PC-9 (cell line): ENCODE measurements at regions not wholly inside any gene's neighbourhood (a gene's known extent, or its start where the extent isn't known, plus 50 kb on each side); places are given as distances from the start of the nearest gene placed in this dataset.

Experiments
- EZH2 ChIP-seq: fragments of 200-600 bp; sonication (generic); IDR thresholded peaks from 2 replicates; pipeline ENCODE4 v1.8.0; 2017; ENCODE audit warnings: antibody characterized with exemption, low read depth
- TF ChIP-seq, protein P1 (sequence below): fragments of 200-600 bp; sonication (generic); conservative IDR thresholded peaks from 2 replicates; pipeline ENCODE4 v1.6.1; 2017; ENCODE audit warnings: mixed run types, antibody characterized with exemption, mild to moderate bottlenecking, moderate library complexity

DNA sequence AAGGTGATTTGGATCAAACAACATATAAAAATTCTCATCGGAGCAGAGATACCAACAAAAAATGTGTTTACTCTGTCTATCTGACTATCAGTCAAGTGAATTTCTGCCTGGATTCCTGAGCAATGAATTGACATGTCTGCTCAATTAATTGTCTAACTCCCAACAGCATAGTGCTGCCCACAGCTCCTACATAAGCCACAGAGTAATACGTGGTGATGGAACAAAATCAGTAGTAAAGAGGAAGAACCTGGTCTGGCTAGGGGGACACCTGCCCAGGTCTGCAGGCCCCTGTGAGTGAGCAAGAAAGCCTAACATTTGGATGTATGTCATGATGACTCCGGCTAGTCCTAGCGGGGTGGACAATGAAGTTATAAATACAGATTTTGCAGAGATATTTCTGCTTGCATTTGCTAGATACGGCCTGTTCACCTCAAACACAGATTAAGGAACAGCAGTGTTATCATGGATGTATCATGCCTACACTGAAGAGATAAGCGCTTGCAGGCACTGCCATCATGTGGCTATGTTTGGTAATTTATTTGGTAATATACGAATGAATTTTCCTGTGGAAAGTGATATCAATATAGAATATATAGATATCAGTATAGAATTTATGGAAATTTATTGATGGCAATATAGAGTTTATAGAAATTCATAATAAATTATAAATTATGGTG, 69.6 kb upstream of the LRRC8B start:
- no peak for TF ChIP-seq EZH2
- TF ChIP-seq, protein P1, sequence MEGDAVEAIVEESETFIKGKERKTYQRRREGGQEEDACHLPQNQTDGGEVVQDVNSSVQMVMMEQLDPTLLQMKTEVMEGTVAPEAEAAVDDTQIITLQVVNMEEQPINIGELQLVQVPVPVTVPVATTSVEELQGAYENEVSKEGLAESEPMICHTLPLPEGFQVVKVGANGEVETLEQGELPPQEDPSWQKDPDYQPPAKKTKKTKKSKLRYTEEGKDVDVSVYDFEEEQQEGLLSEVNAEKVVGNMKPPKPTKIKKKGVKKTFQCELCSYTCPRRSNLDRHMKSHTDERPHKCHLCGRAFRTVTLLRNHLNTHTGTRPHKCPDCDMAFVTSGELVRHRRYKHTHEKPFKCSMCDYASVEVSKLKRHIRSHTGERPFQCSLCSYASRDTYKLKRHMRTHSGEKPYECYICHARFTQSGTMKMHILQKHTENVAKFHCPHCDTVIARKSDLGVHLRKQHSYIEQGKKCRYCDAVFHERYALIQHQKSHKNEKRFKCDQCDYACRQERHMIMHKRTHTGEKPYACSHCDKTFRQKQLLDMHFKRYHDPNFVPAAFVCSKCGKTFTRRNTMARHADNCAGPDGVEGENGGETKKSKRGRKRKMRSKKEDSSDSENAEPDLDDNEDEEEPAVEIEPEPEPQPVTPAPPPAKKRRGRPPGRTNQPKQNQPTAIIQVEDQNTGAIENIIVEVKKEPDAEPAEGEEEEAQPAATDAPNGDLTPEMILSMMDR = peak; percentile 94
